K562 (cell line): ENCODE measurements at regions not wholly inside any gene's neighbourhood (a gene's known extent, or its start where the extent isn't known, plus 50 kb on each side); places are given as distances from the start of the nearest gene placed in this dataset.

Source experiments
- ATAC-seq: fragments of 200-7000 bp; cut with Tn5 transposase; 3 replicates; pipeline ENCODE4 v1.9.1; 2020; ENCODE audit warnings: moderate library complexity
- BruUV-seq: library from RNA; stranded (reverse); fragments of 400-500 nt; replicated peaks from 2 replicates; lab custom pipeline; 2021; lab: Mats Ljungman, UMichigan
- CTCF ChIA-PET: fragments of 300-600 bp; formaldehyde crosslinking; extraction: SDS; loops from one replicate; lab custom pipeline; 2021; ENCODE audit warnings: low intra/inter-chr PET ratio; lab: Yijun Ruan, JAX
- POLR2A ChIA-PET: fragments of 300-600, 350-650 bp; sonication (Branson Sonifier 250); formaldehyde crosslinking; extraction: SDS; loops from one replicate; lab custom pipeline; 2021; ENCODE audit warnings: antibody characterized with exemption, inconsistent platforms; lab: Yijun Ruan, JAX
- DNase-seq, 4 experiments: peaks; one replicate each; pipeline versions ENCODE4 v3.0.0 to v3.0.0-alpha.2; 2011 to 2018; ENCODE audit warnings: low spot score in 3 of 4, mixed read lengths in 3 of 4; ENCODE audit errors: extremely low read depth in 1 of 4
- FAIRE-seq: peaks from 2 replicates; lab custom pipeline; 2011; peaks lifted over from hg19 to GRCh38; lab: Jason Lieb, UNC
- H2AFZ ChIP-seq: 2 replicates; pipeline ENCODE4 v1.6.0; 2011; ENCODE audit warnings: low read depth, low read length, control low read depth, inconsistent platforms
- H3K27ac ChIP-seq: fragments of 200-600 bp; 3 replicates; pipeline ENCODE4 v1.8.0; 2011; ENCODE audit warnings: low read depth, mild to moderate bottlenecking, control low read depth, inconsistent platforms, low read length, moderate library complexity, mixed read lengths; ENCODE audit errors: extremely low read depth
- H3K27me3 ChIP-seq, 2 experiments: fragments of 300-600 bp in 1 of 2; 2 replicates in 1 of 2; 3 replicates in 1 of 2; pipeline versions ENCODE4 v1.6.0 to v1.8.0; 2011; ENCODE audit warnings: inconsistent platforms in 2 of 2, low read length in 2 of 2, mild to moderate bottlenecking in 1 of 2, mixed read lengths in 1 of 2, moderate library complexity in 1 of 2; ENCODE audit not compliant: control insufficient read depth in 2 of 2, insufficient read depth in 2 of 2
- H3K36me3 ChIP-seq: fragments of 300-600 bp; 3 replicates; pipeline ENCODE4 v1.8.0; 2011; ENCODE audit warnings: mild to moderate bottlenecking, low read length, inconsistent platforms; ENCODE audit not compliant: control insufficient read depth, insufficient read depth
- H3K4me1 ChIP-seq, 2 experiments: fragments of 200-600 bp in 1 of 2; replicated peaks in 1 of 2; 2 replicates in 1 of 2; 3 replicates in 1 of 2; pipeline versions ENCODE4 v1.5.1 to v1.8.0; 2011; ENCODE audit warnings: inconsistent platforms in 2 of 2, low read length in 2 of 2, mild to moderate bottlenecking in 1 of 2, mixed read lengths in 1 of 2, moderate library complexity in 1 of 2; ENCODE audit not compliant: control insufficient read depth in 2 of 2, insufficient read depth in 2 of 2
- H3K4me2 ChIP-seq: 2 replicates; pipeline ENCODE4 v1.6.1; 2011; ENCODE audit warnings: low read length, control low read depth, inconsistent platforms, mixed read lengths; ENCODE audit not compliant: insufficient read depth
- H3K4me3 ChIP-seq: fragments of 200-600 bp; sonication (generic), shearing (Covaris generic); 2 replicates; pipeline ENCODE4 v1.5.1; 2016; ENCODE audit warnings: control low read depth, inconsistent platforms
- H3K79me2 ChIP-seq: fragments of 200-600 bp; 3 replicates; pipeline ENCODE4 v1.8.0; 2011; ENCODE audit warnings: low read length, inconsistent platforms; ENCODE audit not compliant: control insufficient read depth, insufficient read depth
- H3K9ac ChIP-seq, 2 experiments: 2 replicates each; pipeline versions ENCODE4 v1.6.0 to v1.6.1; 2011; ENCODE audit warnings: low read depth in 2 of 2, low read length in 2 of 2, control low read depth in 1 of 2, inconsistent platforms in 1 of 2, mild to moderate bottlenecking in 1 of 2, mixed read lengths in 1 of 2; ENCODE audit not compliant: insufficient read depth in 1 of 2
- H3K9me1 ChIP-seq: one replicate; pipeline ENCODE4 v1.6.0; 2011; ENCODE audit warnings: inconsistent platforms, mild to moderate bottlenecking, low read length, moderate library complexity; ENCODE audit not compliant: control insufficient read depth, insufficient read depth
- H3K9me3 ChIP-seq: replicated peaks from 2 replicates; pipeline ENCODE4 v1.5.1; 2011; ENCODE audit warnings: low read depth, low read length, inconsistent platforms; ENCODE audit not compliant: control insufficient read depth, insufficient read depth
- H4K20me1 ChIP-seq: replicated peaks from 2 replicates; pipeline ENCODE4 v1.6.1; 2011; ENCODE audit warnings: low read length, inconsistent platforms, mixed read lengths; ENCODE audit not compliant: control insufficient read depth, insufficient read depth
- BRCA1 ChIP-seq, 2 experiments: fragments of 450-650 bp in 1 of 2; sonication (generic) in 1 of 2; formaldehyde crosslinking in 1 of 2; IDR thresholded peaks; 2 replicates each; pipeline versions ENCODE4 v1.5.0 to v1.6.1; 2017 to 2020; ENCODE audit warnings: mild to moderate bottlenecking in 1 of 2, missing genetic modification reagents in 1 of 2
- DACH1 ChIP-seq: fragments of 450-650 bp; IDR thresholded peaks from 2 replicates; pipeline ENCODE4 v1.6.1; 2018; ENCODE audit not compliant: partially characterized antibody
- EHMT2 ChIP-seq: fragments of 450-650 bp; IDR thresholded peaks from 2 replicates; pipeline ENCODE4 v1.6.1; 2018; ENCODE audit warnings: antibody characterized with exemption
- SIRT6 ChIP-seq: IDR thresholded peaks from one replicate; pipeline ENCODE4 v1.6.1; 2012; ENCODE audit warnings: low read depth, mild to moderate bottlenecking, control low read depth, inconsistent platforms, low read length, moderate library complexity
- SNIP1 ChIP-seq: fragments of 450-650 bp; IDR thresholded peaks from 2 replicates; pipeline ENCODE4 v1.7.1; 2017; ENCODE audit warnings: low read depth, mild to moderate bottlenecking
- SP2 ChIP-seq: IDR thresholded peaks from 2 replicates; pipeline ENCODE4 v1.6.1; 2011; ENCODE audit warnings: mild to moderate bottlenecking, low read depth, low read length, moderate library complexity; ENCODE audit not compliant: poor library complexity, severe bottlenecking; ENCODE audit errors: extremely low read depth
- ZFP30 ChIP-seq: fragments of 250-450 bp; sonication (Bioruptor Pico); IDR thresholded peaks from 2 replicates; pipeline ENCODE4 v1.8.0; 2022; ENCODE audit warnings: moderate library complexity, mild to moderate bottlenecking, inconsistent platforms, borderline replicate concordance
- ZNF232 ChIP-seq: sonication (generic); formaldehyde crosslinking; IDR thresholded peaks from 2 replicates; pipeline ENCODE4 v1.8.0; 2022; ENCODE audit warnings: mild to moderate bottlenecking, missing genetic modification reagents
- ZNF584 ChIP-seq: fragments of 200-800 bp; sonication (Bioruptor generic); IDR thresholded peaks from 2 replicates; pipeline ENCODE4 v1.6.1; 2016; ENCODE audit warnings: low read depth, mild to moderate bottlenecking, missing genetic modification characterization, missing compliant biosample characterization
- ZNF696 ChIP-seq: fragments of 250-450 bp; sonication (Bioruptor Pico); conservative IDR thresholded peaks from 2 replicates; pipeline ENCODE4 v1.4.0; 2020; ENCODE audit warnings: mild to moderate bottlenecking, moderate library complexity
- WGBS: fragments of 100-300 bp; shearing (Covaris generic); methylation state at CpG from one replicate; pipeline ENCODE4 v1.1.6; 2016; ENCODE audit warnings: low coverage, mixed read lengths; ENCODE audit not compliant: insufficient coverage; ENCODE audit errors: missing lambda C conversion rate; 5-methylcytosine and 5-hydroxymethylcytosine counted together
- in situ Hi-C: fragments of 300-500 bp; cut with MboI; formaldehyde crosslinking; loops from 4 replicates; pipeline ENCODE4 v1.15.0; 2018; ENCODE audit warnings: inconsistent platforms, mixed read lengths
- intact Hi-C: fragments of 100-400 bp; cut with micrococcal nuclease; formaldehyde crosslinking; loops from 2 replicates; pipeline ENCODE4 v1.14.2; 2022
- TF ChIP-seq, protein P1 (sequence below): sonication (generic); formaldehyde crosslinking; IDR thresholded peaks from 2 replicates; pipeline ENCODE4 v1.8.1; 2023; ENCODE audit warnings: mild to moderate bottlenecking, missing genetic modification reagents

DNA sequence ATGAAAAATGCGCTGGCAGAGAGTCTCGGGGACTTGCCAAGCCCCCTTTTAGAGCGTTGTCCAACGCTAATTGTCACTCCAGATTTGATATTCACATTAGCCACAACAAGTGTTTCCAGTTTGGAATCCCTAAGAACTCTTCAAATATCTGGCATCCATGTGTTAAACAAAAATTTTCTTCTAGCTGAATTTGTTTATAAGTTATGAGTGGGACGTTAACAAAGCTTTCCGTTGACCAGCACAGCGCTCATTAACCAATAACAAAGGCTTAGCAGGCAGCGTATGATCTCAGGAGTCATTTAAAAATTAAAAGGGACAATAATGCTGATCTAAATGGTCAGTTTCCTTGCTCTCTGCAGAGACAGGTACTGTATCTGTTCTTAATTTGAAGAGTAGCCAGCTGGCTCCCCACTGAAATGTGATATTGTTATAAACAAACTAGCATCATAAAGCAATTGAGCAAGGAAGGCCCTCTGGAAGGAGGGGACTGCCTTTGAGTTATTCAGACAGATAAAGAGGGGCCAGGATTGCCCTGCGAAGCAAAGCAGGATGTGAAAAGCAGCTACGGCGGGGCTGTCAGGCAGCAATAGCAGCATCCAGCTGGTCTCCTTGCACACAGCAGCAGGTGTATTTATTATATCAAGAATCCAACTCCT lies 337.2 kb upstream of the SALL3 start:
- H2AFZ ChIP-seq, result no peak overlapping the region
- no peaks in the 10 kb centered on the region for H3K36me3 ChIP-seq
- no peak overlapping the region for H3K9ac ChIP-seq
- 0% methylated on average over 8 of the region's 11 CpGs for WGBS
- BruUV-seq, result no TSS peak
- ChIA-PET POLR2A (interaction anchor here (0.6 kb wide), 1 partner anchor 774 kb away, joined by 3 read pairs; no protein-coding TSS in a partner anchor), CTCF (no interaction called here)
- no peak overlapping the region for H3K27ac ChIP-seq
- H4K20me1 ChIP-seq, result no peaks in the 10 kb centered on the region
- no peak for FAIRE-seq
- DNase-seq, result no peak
- intact Hi-C loops (no loop called here), in situ Hi-C loops (no loop called here)
- no peak for TF ChIP-seq EHMT2
- no peak for TF ChIP-seq BRCA1 (IDR thresholded peaks at IDR 0.05)
- TF ChIP-seq BRCA1 (CRISPR knock-in tag; IDR thresholded peaks at IDR 0.05), result no peak
- TF ChIP-seq SP2, result no peak
- TF ChIP-seq ZFP30 (CRISPR knock-in tag), result no peak
- TF ChIP-seq SIRT6, result no peak
- TF ChIP-seq ZNF232 (CRISPR knock-in tag), result no peak
- TF ChIP-seq, protein P1, sequence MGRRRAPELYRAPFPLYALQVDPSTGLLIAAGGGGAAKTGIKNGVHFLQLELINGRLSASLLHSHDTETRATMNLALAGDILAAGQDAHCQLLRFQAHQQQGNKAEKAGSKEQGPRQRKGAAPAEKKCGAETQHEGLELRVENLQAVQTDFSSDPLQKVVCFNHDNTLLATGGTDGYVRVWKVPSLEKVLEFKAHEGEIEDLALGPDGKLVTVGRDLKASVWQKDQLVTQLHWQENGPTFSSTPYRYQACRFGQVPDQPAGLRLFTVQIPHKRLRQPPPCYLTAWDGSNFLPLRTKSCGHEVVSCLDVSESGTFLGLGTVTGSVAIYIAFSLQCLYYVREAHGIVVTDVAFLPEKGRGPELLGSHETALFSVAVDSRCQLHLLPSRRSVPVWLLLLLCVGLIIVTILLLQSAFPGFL (CRISPR knock-in tag), result no peak
- no peak for TF ChIP-seq DACH1
- no peak for TF ChIP-seq SNIP1
- no peak for TF ChIP-seq ZNF584
- TF ChIP-seq ZNF696 (CRISPR knock-in tag), result no peak
- no peaks in the 10 kb centered on the region for H3K4me1 ChIP-seq
- H3K27me3 ChIP-seq, result peaks cover 0 to 23% of the 10 kb centered on the region in 2 experiments; a peak in 2 of 5 replicates
- no peak overlapping the region for H3K4me3 ChIP-seq
- H3K4me2 ChIP-seq, result no peak overlapping the region
- ATAC-seq, result no peak
- H3K79me2 ChIP-seq, result no peaks in the 10 kb centered on the region
- H3K9me3 ChIP-seq, result no peaks in the 10 kb centered on the region
- no peaks in the 10 kb centered on the region for H3K9me1 ChIP-seq
